ENCODE measurements at regions not wholly inside any gene's neighbourhood (a gene's known extent, or its start where the extent isn't known, plus 50 kb on each side); places are given as distances from the start of the nearest gene placed in this dataset.
"Not testable (repeated sequence)": the region's sequence is repeated elsewhere in the genome, so short reads cannot be mapped to it uniquely, and the experiment has no call there.

GRCh38 chr14:28375295-28375694, 391.3 kb upstream of the FOXG1 start:
- Histone ChIP-seq H3K4me3 (no peak overlapping the region), H3K9me3 (peaks cover 0 to 6% (median 0%) of the 10 kb centered on the region in 12 donors), H3K27ac (no peak overlapping the region), H3K27me3 (no peaks in the 10 kb centered on the region), H3K4me1 (no peaks in the 10 kb centered on the region), H3K36me3 (no peaks in the 10 kb centered on the region)
- TF ChIP-seq CTCF (IDR thresholded peaks at IDR 0.05) (peak in 1 of 12 donors; percentile 18), POLR2A (IDR thresholded peaks at IDR 0.05) (no peak)
- DNase-seq: no peak
- intact Hi-C loops (cut with DNase I): loop anchor here in 1 of 10 donors (2.0 kb wide), 1 partner anchor 14 kb away; no protein-coding TSS in a partner anchor
- ATAC-seq: no peak

- no peak for ATAC-seq
- intact Hi-C loops (cut with DNase I): no loop called here
Measured at GRCh38 chr14:28381656-28382055, 384.9 kb upstream of the FOXG1 start.

DNA sequence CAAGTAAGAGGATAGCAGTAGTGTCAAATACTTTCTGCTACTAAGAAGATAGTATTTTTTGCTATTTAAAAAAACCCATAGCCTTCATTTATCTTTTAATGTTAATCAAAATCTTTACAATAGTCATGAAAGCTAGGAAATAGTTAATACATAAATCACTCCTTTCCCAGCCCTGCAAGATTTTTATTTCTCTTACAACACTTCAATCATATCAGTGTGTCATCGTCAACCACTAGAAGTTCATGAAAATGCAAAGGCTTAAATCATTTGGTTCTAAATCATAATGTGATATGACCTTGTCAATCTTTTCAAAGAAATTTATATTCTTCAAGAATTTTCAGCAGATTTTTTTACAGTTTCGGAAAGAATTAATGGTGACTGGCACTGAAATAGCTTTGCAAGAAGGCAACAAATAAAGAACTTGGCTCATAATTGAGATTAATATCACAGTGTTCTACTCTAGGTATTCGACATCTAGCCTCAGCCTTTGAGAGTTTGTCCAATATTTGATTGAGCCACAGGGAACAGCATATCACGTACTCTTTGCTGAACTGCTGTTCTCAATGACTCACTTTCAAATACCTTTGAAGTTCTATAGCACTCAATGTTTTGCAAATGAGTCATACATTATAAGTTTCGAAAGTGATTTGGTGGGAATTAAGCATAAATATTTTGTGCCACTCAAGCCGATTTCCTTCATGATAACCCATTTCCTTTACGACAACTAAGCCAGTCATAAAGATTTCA, 384.0 kb upstream of the FOXG1 start:
- Histone ChIP-seq H3K27me3 (no peaks in the 10 kb centered on the region), H3K36me3 (no peaks in the 10 kb centered on the region), H3K4me3 (no peak overlapping the region), H3K9me3 (peaks cover 0 to 6% (median 0%) of the 10 kb centered on the region in 12 donors), H3K4me1 (no peaks in the 10 kb centered on the region), H3K27ac (no peak overlapping the region)
- WGBS, 4 donors: 51 to 68% (median 57%) methylated on average over 7 of the region's 7 CpGs
- TF ChIP-seq POLR2A (IDR thresholded peaks at IDR 0.05): no peak
- TF ChIP-seq CTCF (IDR thresholded peaks at IDR 0.05): no peak
- ATAC-seq (no peak), DNase-seq (no peak)
- intact Hi-C loops (cut with DNase I): no loop called here

More at GRCh38 chr14:28381656-28382055, 384.9 kb upstream of the FOXG1 start:
- Histone ChIP-seq H3K27ac (no peak overlapping the region), H3K27me3 (no peaks in the 10 kb centered on the region), H3K4me1 (no peaks in the 10 kb centered on the region), H3K9me3 (peaks cover 0 to 6% (median 0%) of the 10 kb centered on the region in 12 donors), H3K36me3 (no peaks in the 10 kb centered on the region), H3K4me3 (no peak overlapping the region)
- WGBS, 4 donors: 22 to 42% (median 29%) methylated on average over 2 of the region's 2 CpGs
- TF ChIP-seq CTCF (IDR thresholded peaks at IDR 0.05): no peak
- no peak for TF ChIP-seq POLR2A (IDR thresholded peaks at IDR 0.05)
- DNase-seq: no peak

DNA sequence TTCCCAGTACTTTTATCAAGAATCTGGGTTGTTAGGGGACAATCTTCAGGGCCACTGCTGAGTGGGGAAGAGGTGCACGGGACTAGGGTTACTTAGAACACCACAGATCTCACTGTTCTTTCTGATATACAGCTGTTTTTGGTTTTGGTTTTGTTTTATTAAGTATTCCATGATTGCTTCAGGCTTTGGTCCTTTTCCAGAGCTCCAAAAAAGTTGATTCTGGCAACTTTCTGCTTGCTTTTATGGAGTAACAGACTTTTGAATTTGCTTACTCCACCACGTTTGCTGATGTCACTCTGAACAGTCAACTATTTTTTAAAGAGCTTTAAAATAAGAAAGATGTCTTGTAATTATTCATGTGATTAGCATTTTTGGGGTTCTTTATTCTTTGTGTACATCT, 368.1 kb upstream of the FOXG1 start:
- Histone ChIP-seq H3K4me1 (no peaks in the 10 kb centered on the region), H3K4me3 (no peak overlapping the region), H3K27ac (no peak overlapping the region), H3K27me3 (no peaks in the 10 kb centered on the region), H3K36me3 (no peaks in the 10 kb centered on the region), H3K9me3 (peaks cover 0 to 12% (median 0%) of the 10 kb centered on the region in 12 donors)
- WGBS, 4 donors: 56 to 74% (median 59%) methylated on average over 2 of the region's 2 CpGs
- ATAC-seq: no peak
- DNase-seq: no peak
- no peak for TF ChIP-seq CTCF (IDR thresholded peaks at IDR 0.05)
- no peak for TF ChIP-seq POLR2A (IDR thresholded peaks at IDR 0.05)
- intact Hi-C loops (cut with DNase I): no loop called here

DNA sequence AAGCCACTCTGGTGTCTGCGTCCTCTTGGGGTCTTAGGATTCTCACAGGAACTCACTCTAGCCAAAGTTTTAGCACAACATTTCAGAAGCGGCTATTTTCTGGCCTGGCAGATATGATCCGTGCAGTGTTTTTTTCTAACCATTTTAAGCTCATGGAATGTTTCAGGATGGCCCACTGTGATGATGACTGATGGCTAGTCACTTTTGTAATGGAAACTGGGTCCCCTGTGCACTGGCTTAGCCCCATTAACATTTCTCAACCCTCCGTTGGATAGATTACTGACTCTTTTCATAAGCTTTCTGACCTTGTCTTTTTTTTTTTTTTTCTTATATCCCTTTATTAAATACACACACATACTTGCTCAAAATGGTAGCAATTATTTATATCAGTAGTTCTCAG, 364.9 kb upstream of the FOXG1 start:
- H3K4me3 ChIP-seq; H3K27me3 ChIP-seq; H3K36me3 ChIP-seq; intact Hi-C loops (cut with DNase I); ATAC-seq; H3K27ac ChIP-seq; DNase-seq; H3K4me1 ChIP-seq: not testable (repeated sequence)
- 70 to 95% (median 88%) methylated on average over 1 to 2 of the region's 4 CpGs; no CpG with 5 or more reads in 1 of the 4 donors for WGBS, 4 donors
- peaks cover 0 to 12% (median 0%) of the 10 kb centered on the region in 12 donors for H3K9me3 ChIP-seq

Measured in heart left ventricle (tissue), 16 donors.